Lower lobe of right lung (tissue), 2 donors: ENCODE measurements at regions not wholly inside any gene's neighbourhood (a gene's known extent, or its start where the extent isn't known, plus 50 kb on each side); places are given as distances from the start of the nearest gene placed in this dataset.
A peak's percentile ranks its signal among the peaks of the same experiment; 100 is the strongest.

ENCODE experiments used
- ATAC-seq, 2 donors: fragments of 200-7000 bp; cut with Tn5 transposase; one replicate each; pipeline ENCODE4 v1.9.1; 2020 to 2022; ENCODE audit warnings: mild to moderate bottlenecking in 2 of 2, moderate library complexity in 2 of 2
- DNase-seq: peaks from one replicate; pipeline ENCODE4 v3.0.0-alpha.2; 2020
- H3K27ac ChIP-seq: fragments of 200-600 bp; one replicate; pipeline ENCODE4 v1.8.0; 2022
- H3K27me3 ChIP-seq: fragments of 200-600 bp; one replicate; pipeline ENCODE4 v1.8.0; 2022; ENCODE audit warnings: low read depth
- H3K36me3 ChIP-seq: fragments of 200-600 bp; one replicate; pipeline ENCODE4 v1.8.0; 2022; ENCODE audit warnings: mild to moderate bottlenecking
- H3K4me1 ChIP-seq: fragments of 200-600 bp; one replicate; pipeline ENCODE4 v1.8.0; 2022
- H3K4me3 ChIP-seq: fragments of 200-600 bp; one replicate; pipeline ENCODE4 v1.8.0; 2022; ENCODE audit warnings: mild to moderate bottlenecking
- H3K9me3 ChIP-seq: fragments of 200-600 bp; one replicate; pipeline ENCODE4 v1.8.0; 2022
- intact Hi-C: fragments of 100-400 bp; cut with DNase I; formaldehyde crosslinking; loops from one replicate; pipeline ENCODE4 v1.11.0; 2022
- TF ChIP-seq, protein P1 (sequence below): fragments of 200-600 bp; IDR thresholded peaks from one replicate; pipeline ENCODE4 v1.8.0; 2022; ENCODE audit warnings: antibody characterized with exemption, mild to moderate bottlenecking
- donor health status: DM: no; HTN: yes; CAD: no; lungs with severe emphysema.

DNA sequence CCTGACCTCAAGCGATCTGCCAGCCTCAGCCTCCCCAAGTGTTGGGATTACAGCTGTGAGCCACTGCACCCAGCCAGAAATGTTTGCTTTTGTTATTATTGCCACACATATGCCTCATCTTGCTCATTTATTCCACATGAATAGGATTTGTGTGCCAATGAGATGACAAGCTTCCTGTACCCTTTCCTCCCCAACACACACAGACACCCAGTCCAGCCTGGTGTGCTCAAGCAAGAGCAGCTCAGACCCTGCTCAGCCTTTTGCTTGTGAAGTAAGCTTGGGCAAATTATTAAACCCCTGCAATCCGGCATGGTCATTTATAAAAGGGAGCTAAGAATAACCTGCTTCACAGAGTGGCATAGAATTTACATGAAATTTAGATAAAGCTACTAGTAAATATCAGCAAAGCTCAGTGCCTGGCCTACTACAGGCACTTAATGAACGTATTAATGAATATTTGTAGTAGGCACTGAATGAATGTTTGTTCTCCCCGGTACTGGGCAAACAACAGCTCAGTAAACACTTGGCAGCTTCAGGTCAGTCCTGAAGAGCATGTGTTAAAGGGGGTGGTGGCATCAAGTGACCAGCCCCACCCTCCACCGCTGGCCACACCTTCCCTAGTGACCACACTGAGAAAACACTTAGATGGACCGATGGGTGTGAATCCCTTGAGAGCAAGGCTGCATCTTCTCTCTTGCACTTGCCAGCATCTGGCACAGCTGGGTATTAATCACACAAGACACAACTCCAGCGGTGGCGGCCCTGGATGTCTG lies 280.2 kb downstream of the SRBD1 start:
- H3K4me3 ChIP-seq, result no peak overlapping the region
- ATAC-seq, result peak; percentile 84 to 87
- intact Hi-C loops, result no loop called here
- H3K36me3 ChIP-seq, result no peaks in the 10 kb centered on the region
- TF ChIP-seq, protein P1, sequence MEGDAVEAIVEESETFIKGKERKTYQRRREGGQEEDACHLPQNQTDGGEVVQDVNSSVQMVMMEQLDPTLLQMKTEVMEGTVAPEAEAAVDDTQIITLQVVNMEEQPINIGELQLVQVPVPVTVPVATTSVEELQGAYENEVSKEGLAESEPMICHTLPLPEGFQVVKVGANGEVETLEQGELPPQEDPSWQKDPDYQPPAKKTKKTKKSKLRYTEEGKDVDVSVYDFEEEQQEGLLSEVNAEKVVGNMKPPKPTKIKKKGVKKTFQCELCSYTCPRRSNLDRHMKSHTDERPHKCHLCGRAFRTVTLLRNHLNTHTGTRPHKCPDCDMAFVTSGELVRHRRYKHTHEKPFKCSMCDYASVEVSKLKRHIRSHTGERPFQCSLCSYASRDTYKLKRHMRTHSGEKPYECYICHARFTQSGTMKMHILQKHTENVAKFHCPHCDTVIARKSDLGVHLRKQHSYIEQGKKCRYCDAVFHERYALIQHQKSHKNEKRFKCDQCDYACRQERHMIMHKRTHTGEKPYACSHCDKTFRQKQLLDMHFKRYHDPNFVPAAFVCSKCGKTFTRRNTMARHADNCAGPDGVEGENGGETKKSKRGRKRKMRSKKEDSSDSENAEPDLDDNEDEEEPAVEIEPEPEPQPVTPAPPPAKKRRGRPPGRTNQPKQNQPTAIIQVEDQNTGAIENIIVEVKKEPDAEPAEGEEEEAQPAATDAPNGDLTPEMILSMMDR, result no peak
- no peak overlapping the region for H3K27ac ChIP-seq
- no peaks in the 10 kb centered on the region for H3K27me3 ChIP-seq
- H3K4me1 ChIP-seq, result peaks cover 10% of the 10 kb centered on the region
- DNase-seq, result no peak
- no peaks in the 10 kb centered on the region for H3K9me3 ChIP-seq

DNA sequence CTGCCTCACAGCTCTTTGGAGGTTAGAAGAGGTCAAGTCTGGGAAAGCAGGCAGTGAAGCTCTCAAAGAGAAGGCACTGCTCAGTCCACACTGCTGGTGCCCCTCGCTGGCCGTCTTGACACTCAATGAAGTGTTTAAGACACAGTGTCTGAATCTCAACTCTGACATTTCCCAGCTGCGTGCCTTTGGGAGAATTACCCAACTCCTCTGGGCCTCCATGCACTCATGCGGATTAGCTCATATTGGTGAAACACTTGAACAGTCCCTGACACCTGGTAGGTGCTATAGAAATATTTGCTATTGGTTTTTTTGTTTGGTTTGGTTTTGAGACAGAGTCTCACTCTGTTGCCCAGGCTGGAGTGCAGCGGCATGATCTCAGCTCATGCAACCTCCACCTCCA lies 281.0 kb downstream of the SRBD1 start:
- ATAC-seq (peak; percentile 54 to 57), DNase-seq (no peak)
- Histone ChIP-seq H3K4me3 (no peak overlapping the region), H3K27ac (no peak overlapping the region), H3K9me3 (no peaks in the 10 kb centered on the region), H3K36me3 (no peaks in the 10 kb centered on the region), H3K27me3 (no peaks in the 10 kb centered on the region), H3K4me1 (peaks cover 10% of the 10 kb centered on the region)
- intact Hi-C loops, result no loop called here
- TF ChIP-seq, protein P1, result no peak

DNA sequence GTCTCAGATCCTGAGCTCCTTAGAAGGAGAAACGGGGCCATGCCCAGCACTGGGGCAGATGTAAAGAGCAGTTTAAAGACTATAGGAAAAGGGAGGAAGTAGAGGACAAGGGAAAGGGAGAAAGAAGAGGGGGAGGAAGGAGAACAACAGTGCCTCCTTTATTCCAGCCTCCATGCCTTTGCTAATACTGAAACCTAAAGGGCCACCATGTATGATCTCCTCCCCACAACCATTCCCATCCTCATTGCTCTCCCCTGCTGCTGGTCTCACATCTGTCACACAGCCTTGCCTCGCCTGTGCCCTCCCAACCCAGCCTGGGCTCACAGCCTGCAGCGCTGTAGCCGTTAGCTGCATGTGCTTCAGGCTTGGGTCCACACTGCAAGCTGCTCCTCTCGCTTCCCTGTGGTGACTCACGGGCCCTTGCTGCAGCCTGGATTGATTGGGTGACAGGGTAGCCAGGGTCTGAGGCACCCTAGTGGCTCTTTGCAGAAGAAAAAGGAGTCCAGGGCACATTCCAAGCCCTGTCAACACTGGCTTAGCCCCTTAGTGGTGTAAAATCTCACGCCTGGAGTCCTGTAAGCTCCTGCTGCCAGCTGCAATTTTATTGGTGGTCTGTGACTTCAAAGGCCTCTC lies 281.9 kb downstream of the SRBD1 start:
- TF ChIP-seq, protein P1, result no peak
- intact Hi-C loops, result no loop called here
- DNase-seq, result no peak
- Histone ChIP-seq H3K27ac (no peak overlapping the region), H3K27me3 (no peaks in the 10 kb centered on the region), H3K4me3 (no peak overlapping the region), H3K4me1 (peaks cover 10% of the 10 kb centered on the region), H3K9me3 (no peaks in the 10 kb centered on the region), H3K36me3 (no peaks in the 10 kb centered on the region)
- peak in 1 of 2 donors; percentile 24 for ATAC-seq

DNA sequence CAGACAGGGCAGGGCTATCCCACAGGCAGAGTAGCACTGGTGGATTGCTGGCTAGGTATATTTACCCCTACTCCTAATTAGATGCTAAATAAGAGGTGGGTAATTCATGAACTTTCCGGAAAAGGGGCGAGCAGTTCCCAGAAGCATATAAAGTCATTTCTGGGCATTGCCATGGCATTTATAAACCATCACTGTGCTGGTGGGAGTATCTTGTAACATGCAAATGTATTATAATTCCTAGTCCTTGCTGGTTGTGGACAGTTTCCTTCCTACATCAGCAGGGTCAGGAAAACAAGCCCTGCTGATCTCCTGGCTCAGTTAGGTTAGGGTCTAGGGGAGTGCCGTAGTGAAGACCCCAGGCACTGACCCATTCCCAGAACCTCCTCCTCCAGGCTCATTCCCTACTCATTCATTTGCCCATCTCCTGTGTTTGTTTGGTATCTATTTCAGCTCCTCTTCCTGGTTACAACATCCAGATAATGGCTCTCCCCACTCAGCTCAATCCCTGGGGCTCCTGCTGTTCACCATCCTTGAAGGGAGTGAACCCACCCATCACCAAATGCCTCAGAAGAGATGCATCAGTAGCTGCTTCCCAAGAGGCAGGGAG lies 282.7 kb downstream of the SRBD1 start:
- Histone ChIP-seq H3K9me3 (peaks cover 3% of the 10 kb centered on the region), H3K4me3 (no peak overlapping the region), H3K4me1 (peaks cover 10% of the 10 kb centered on the region), H3K27ac (no peak overlapping the region), H3K27me3 (no peaks in the 10 kb centered on the region), H3K36me3 (no peaks in the 10 kb centered on the region)
- DNase-seq, result no peak
- TF ChIP-seq, protein P1, result no peak
- no peak for ATAC-seq
- intact Hi-C loops, result no loop called here

DNA sequence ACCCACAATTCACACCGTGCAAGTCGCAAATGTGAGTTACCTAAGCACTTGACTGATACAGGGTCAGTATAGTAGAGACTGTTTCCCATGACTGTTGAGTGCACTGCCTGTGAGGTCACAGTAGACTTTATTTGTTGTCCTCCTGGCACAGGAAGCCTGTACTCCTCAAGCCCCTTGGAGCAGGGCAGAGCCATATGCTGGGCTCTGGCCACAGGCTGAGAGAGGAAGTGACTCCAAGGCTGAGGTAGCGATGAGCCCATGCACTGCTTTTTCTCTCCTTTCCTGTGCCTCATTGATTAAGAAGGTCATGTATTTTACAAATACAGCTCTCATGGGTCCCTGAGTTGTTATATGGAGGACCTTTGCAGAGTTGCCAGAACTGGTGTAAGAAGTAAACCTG lies 287.7 kb downstream of the SRBD1 start:
- Histone ChIP-seq H3K27ac (no peak overlapping the region), H3K4me3 (no peak overlapping the region), H3K27me3 (no peaks in the 10 kb centered on the region), H3K9me3 (peaks cover 6% of the 10 kb centered on the region), H3K36me3 (no peaks in the 10 kb centered on the region), H3K4me1 (no peaks in the 10 kb centered on the region)
- DNase-seq (no peak), ATAC-seq (no peak)
- intact Hi-C loops, result no loop called here
- TF ChIP-seq, protein P1, result no peak
